H7 (cell line): ENCODE measurements at regions not wholly inside any gene's neighbourhood (a gene's known extent, or its start where the extent isn't known, plus 50 kb on each side); places are given as distances from the start of the nearest gene placed in this dataset.
A peak's percentile ranks its signal among the peaks of the same experiment; 100 is the strongest.

ENCODE experiments used
- DNase-seq: peaks from one replicate; pipeline ENCODE4 v3.0.0; 2012
- H3K27me3 ChIP-seq: 2 replicates; pipeline ENCODE4 v1.6.0; 2011; ENCODE audit warnings: mild to moderate bottlenecking, low read length; ENCODE audit not compliant: control insufficient read depth, insufficient read depth
- H3K36me3 ChIP-seq: replicated peaks from 2 replicates; pipeline ENCODE4 v1.5.1; 2011; ENCODE audit warnings: low read length; ENCODE audit not compliant: control insufficient read depth, insufficient read depth
- H3K4me3 ChIP-seq: 2 replicates; pipeline ENCODE4 v1.5.1; 2011; ENCODE audit warnings: low read depth, mild to moderate bottlenecking, control low read depth, low read length, moderate library complexity; ENCODE audit not compliant: insufficient read depth

DNA sequence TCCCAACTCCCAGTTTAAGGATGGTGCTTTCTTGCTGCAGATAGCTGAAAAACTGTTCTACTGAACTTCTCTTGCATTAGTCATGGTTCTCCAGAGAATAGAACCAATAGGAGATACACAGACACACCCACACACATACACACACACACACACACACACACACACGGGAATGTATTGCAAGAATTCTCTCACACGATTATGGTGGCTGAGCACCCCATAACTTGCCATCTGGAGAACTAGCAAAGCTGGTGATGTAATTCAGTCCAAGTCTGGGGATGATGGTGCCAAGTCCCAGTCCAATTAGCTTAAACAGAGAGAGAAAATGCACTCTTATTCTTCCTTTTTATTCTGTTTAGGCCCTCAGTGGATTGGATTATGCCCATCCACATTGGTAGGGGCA lies 643.9 kb downstream of the DIAPH3 start:
- DNase-seq: no peak
- Histone ChIP-seq H3K36me3 (no peaks in the 10 kb centered on the region), H3K4me3 (no peak overlapping the region), H3K27me3 (no peaks in the 10 kb centered on the region)

DNA sequence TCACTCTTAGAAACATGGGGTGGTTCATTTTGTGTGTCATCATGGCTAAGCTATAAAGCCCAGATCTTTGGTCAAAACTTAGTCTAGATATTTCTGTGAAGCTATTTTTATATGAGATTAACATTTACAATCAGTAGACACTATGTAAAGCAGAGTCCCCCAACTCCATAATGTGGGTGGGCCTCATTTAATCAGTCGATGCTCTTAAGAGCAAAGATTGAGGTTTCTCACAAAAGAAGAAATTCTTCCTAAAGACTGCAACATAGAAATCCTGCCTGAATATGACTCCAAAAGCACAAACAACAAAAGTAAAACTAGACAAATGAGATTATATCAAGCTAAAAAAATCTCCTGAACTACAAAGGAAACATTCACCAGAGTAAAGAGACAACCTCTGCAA lies 642.2 kb downstream of the DIAPH3 start:
- Histone ChIP-seq H3K27me3 (no peaks in the 10 kb centered on the region; the same call in 1 of the 2 replicates), H3K36me3 (no peaks in the 10 kb centered on the region), H3K4me3 (no peak overlapping the region)
- DNase-seq: no peak

- Histone ChIP-seq H3K36me3 (no peaks in the 10 kb centered on the region), H3K4me3 (no peak overlapping the region), H3K27me3 (no peaks in the 10 kb centered on the region; the same call in 1 of the 2 replicates)
- DNase-seq: no peak
Observed at GRCh38 chr13:59522652-59523051, 641.1 kb downstream of the DIAPH3 start.

DNA sequence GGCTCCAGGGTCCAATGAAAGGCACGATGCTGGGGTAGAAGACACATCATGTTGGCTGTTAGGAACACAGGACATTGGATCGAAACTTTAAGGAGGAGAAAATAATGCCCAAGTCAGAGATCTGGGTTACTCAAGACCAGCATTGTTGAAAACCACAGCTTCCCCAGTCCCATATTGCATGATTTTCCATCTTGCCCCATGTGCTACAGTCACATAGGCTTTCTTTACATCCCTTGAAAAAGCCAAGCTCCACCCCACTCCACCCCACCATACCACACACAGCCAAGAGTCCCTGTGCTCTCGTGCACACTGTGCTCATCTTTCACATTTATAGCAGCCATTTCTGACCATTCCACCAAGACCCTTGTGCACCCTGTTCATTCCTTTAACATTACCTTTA lies 636.2 kb downstream of the DIAPH3 start:
- no peak for DNase-seq
- Histone ChIP-seq H3K4me3 (no peak overlapping the region), H3K27me3 (no peaks in the 10 kb centered on the region; the same call in 1 of the 2 replicates), H3K36me3 (no peaks in the 10 kb centered on the region)

- Histone ChIP-seq H3K4me3 (no peak overlapping the region), H3K27me3 (no peaks in the 10 kb centered on the region), H3K36me3 (no peaks in the 10 kb centered on the region)
- DNase-seq: peak; percentile 30
Observed at GRCh38 chr13:59531571-59532091, 632.1 kb downstream of the DIAPH3 start.

- Histone ChIP-seq H3K36me3 (no peaks in the 10 kb centered on the region), H3K4me3 (no peak overlapping the region), H3K27me3 (no peaks in the 10 kb centered on the region)
- DNase-seq: no peak
Observed at GRCh38 chr13:59532405-59532804, 631.3 kb downstream of the DIAPH3 start.

- Histone ChIP-seq H3K4me3 (no peak overlapping the region), H3K36me3 (no peaks in the 10 kb centered on the region), H3K27me3 (no peaks in the 10 kb centered on the region)
- no peak for DNase-seq
Observed at GRCh38 chr13:59533561-59534555, 629.9 kb downstream of the DIAPH3 start.

DNA sequence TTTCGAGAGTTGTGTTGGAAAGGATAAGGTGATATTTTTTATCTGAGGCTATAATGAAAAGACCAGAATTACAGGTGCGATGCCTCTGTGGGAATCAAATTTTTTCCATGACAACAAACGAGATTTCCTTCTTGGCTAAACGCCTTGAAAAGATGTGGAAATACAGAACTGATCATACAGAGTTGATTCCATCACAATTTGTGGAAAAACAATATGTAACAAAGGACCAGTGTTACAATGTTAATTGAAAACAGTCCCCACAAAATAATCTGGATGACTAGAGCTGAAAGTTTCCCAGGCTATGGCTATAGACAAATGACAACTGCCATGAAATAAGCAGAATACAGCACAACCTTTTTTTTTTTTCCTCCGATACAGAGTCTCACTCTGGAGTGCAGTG lies 628.9 kb downstream of the DIAPH3 start:
- no peaks in the 10 kb centered on the region for H3K27me3 ChIP-seq
- H3K36me3 ChIP-seq: no peaks in the 10 kb centered on the region
- H3K4me3 ChIP-seq: no peak overlapping the region
- no peak for DNase-seq

DNA sequence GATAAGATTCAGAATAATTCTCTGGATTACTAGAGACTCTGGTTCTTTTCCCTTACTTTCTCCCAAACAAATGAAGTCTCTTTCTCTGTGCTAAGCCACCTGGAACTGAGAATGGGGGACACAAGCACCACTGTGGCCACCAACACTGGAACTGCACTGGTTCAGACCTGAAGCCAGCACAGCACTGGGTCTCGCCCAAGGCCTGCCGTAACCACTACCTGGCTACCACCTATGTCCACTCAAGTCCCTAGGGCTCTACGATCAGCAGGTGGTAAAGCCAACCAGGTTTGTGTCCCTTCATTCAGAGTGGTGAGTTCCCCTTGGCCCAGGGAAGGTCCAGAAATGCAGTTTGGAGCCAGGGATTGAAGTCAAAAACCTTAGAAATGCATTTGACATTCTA lies 626.2 kb downstream of the DIAPH3 start:
- DNase-seq: no peak
- Histone ChIP-seq H3K4me3 (no peak overlapping the region), H3K27me3 (no peaks in the 10 kb centered on the region), H3K36me3 (no peaks in the 10 kb centered on the region)

GRCh38 chr13:59538512-59538911 lies 625.2 kb downstream of the DIAPH3 start:
- H3K27me3 ChIP-seq: no peaks in the 10 kb centered on the region
- DNase-seq: no peak
- H3K4me3 ChIP-seq: no peak overlapping the region
- H3K36me3 ChIP-seq: no peaks in the 10 kb centered on the region

GRCh38 chr13:59542303-59542702 lies 621.4 kb downstream of the DIAPH3 start:
- Histone ChIP-seq H3K27me3 (no peaks in the 10 kb centered on the region), H3K36me3 (no peaks in the 10 kb centered on the region), H3K4me3 (no peak overlapping the region)
- DNase-seq: no peak

GRCh38 chr13:59543418-59543817 lies 620.3 kb downstream of the DIAPH3 start:
- no peak for DNase-seq
- H3K27me3 ChIP-seq: no peaks in the 10 kb centered on the region
- H3K4me3 ChIP-seq: no peak overlapping the region
- no peaks in the 10 kb centered on the region for H3K36me3 ChIP-seq

DNA sequence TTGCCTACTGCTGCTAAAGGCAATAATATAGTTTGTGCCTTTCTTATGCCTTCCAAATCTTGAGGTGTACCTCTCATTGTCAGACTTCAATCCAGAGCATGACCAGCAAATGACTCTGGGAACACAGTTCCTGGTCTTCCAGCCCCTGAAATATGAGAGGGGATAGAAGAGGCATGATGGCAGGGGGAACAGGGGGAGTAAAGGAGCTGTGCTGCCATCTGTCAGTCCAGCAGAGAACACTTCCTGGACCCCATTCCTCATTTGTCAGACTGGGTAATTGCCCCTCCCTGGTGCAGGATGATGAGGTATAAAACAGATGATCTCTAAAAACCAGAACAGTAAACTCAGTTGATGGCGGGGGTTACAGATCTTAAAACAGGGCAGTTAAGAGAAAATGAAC lies 618.7 kb downstream of the DIAPH3 start:
- peak; percentile 30 for DNase-seq
- no peaks in the 10 kb centered on the region for H3K27me3 ChIP-seq

DNA sequence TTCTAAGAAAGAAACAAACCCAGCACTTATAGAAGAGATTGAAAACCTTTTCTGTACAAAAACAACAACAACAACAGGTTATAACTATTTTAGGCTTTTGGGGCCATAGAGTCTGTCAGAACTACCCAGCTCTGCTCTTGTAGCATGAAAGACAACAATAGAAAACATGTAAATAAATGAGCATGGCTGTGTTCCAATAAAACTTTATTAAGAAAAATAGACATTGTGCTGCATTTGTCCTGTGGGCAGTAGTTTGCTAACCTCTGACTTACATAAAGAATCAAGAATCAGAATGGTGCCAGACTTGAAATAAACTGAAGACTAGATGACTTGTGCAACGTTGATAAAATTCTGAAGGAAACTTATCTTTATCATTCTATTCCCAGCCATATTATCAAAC lies 617.5 kb downstream of the DIAPH3 start:
- Histone ChIP-seq H3K27me3 (no peaks in the 10 kb centered on the region), H3K4me3 (no peak overlapping the region), H3K36me3 (no peaks in the 10 kb centered on the region)
- no peak for DNase-seq

More for the DNA sequence above, 618.7 kb downstream of the DIAPH3 start:
- Histone ChIP-seq H3K4me3 (no peak overlapping the region), H3K36me3 (no peaks in the 10 kb centered on the region)

- DNase-seq: no peak
- no peak overlapping the region for H3K4me3 ChIP-seq
- H3K36me3 ChIP-seq: no peaks in the 10 kb centered on the region
- H3K27me3 ChIP-seq: no peaks in the 10 kb centered on the region
Observed at GRCh38 chr13:59547950-59548349, 615.8 kb downstream of the DIAPH3 start.
